HEK293 (cell line): ENCODE measurements at regions not wholly inside any gene's neighbourhood (a gene's known extent, or its start where the extent isn't known, plus 50 kb on each side); places are given as distances from the start of the nearest gene placed in this dataset.

ENCODE experiments used
- CTCF ChIP-seq: fragments of 450-650 bp; formaldehyde crosslinking; IDR thresholded peaks from 2 replicates; pipeline ENCODE4 v1.5.1; 2016; ENCODE audit warnings: missing biosample characterization, missing genetic modification characterization
- REST ChIP-seq: fragments of 450-650 bp; formaldehyde crosslinking; IDR thresholded peaks from 2 replicates; pipeline ENCODE4 v1.5.1; 2016; ENCODE audit warnings: missing biosample characterization, missing genetic modification characterization
- TCF7L2 ChIP-seq: IDR thresholded peaks from 2 replicates; pipeline ENCODE4 v1.6.1; 2011; ENCODE audit warnings: low read depth, mild to moderate bottlenecking, inconsistent platforms, low read length, moderate library complexity, borderline replicate concordance
- WT1 ChIP-seq: fragments of 450-650 bp; formaldehyde crosslinking; IDR thresholded peaks from 2 replicates; pipeline ENCODE4 v1.5.1; 2016; ENCODE audit warnings: missing biosample characterization, missing genetic modification characterization
- ZEB2 ChIP-seq: fragments of 450-650 bp; formaldehyde crosslinking; IDR thresholded peaks from 2 replicates; pipeline ENCODE4 v1.5.1; 2016; ENCODE audit warnings: missing biosample characterization, missing genetic modification characterization
- ZNF223 ChIP-seq: fragments of 450-650 bp; formaldehyde crosslinking; IDR thresholded peaks from 2 replicates; pipeline ENCODE4 v1.5.1; 2016; ENCODE audit warnings: missing biosample characterization, missing genetic modification characterization
- ZNF24 ChIP-seq: fragments of 450-650 bp; formaldehyde crosslinking; IDR thresholded peaks from 2 replicates; pipeline ENCODE4 v1.5.1; 2016; ENCODE audit warnings: missing biosample characterization, missing genetic modification characterization
- ZNF341 ChIP-seq: fragments of 450-650 bp; formaldehyde crosslinking; IDR thresholded peaks from 2 replicates; pipeline ENCODE4; 2016; ENCODE audit warnings: low read depth, missing biosample characterization, missing genetic modification characterization
- ZNF624 ChIP-seq: fragments of 450-650 bp; formaldehyde crosslinking; IDR thresholded peaks from 2 replicates; pipeline ENCODE4 v1.5.1; 2017; ENCODE audit warnings: missing biosample characterization, missing genetic modification characterization
- ZNF626 ChIP-seq: fragments of 450-650 bp; sonication (Bioruptor Pico); formaldehyde crosslinking; IDR thresholded peaks from 2 replicates; pipeline ENCODE4 v1.5.1; 2018; ENCODE audit warnings: missing biosample characterization, missing genetic modification characterization, inconsistent platforms

- TF ChIP-seq CTCF (tag by site-specific recombination), result no peak
- TF ChIP-seq REST (tag by site-specific recombination), result no peak
- TF ChIP-seq ZEB2 (tag by site-specific recombination), result no peak
- TF ChIP-seq ZNF624 (tag by site-specific recombination), result no peak
- no peak for TF ChIP-seq ZNF341 (tag by site-specific recombination)
- TF ChIP-seq ZNF626 (tag by site-specific recombination), result no peak
- no peak for TF ChIP-seq WT1 (tag by site-specific recombination)
- no peak for TF ChIP-seq ZNF24
- no peak for TF ChIP-seq TCF7L2
- TF ChIP-seq ZNF223, result no peak
Measured at GRCh38 chr17:71726341-71726740, 394.5 kb upstream of the SOX9 start.
